ENCODE measurements at regions not wholly inside any gene's neighbourhood (a gene's known extent, or its start where the extent isn't known, plus 50 kb on each side); places are given as distances from the start of the nearest gene placed in this dataset.

- no peak overlapping the region for H3K27ac Mint-ChIP-seq
Measured at GRCh38 chr13:80946008-80946802, 605.3 kb upstream of the SPRY2 start.

GRCh38 chr13:80945328-80945727 lies 604.4 kb upstream of the SPRY2 start:
- Histone ChIP-seq H3K27me3 (ENCODE audit: control insufficient read depth in 2 of 2, insufficient read depth in 2 of 2, low read length in 2 of 2) (no peaks in the 10 kb centered on the region), H3K9ac (ENCODE audit: insufficient read depth, low read length, poor library complexity, severe bottlenecking) (no peak overlapping the region), H3K36me3 (replicated peaks in 1 of 2; ENCODE audit: control insufficient read depth in 1 of 2, insufficient read depth in 2 of 2, low read length in 2 of 2) (no peaks in the 10 kb centered on the region), H3K27ac (ENCODE audit: low read depth in 1 of 2, low read length in 2 of 2) (no peak overlapping the region), H2AFZ (ENCODE audit: insufficient read depth, low read depth, low read length, poor library complexity, severe bottlenecking) (no peak overlapping the region), H3K79me2 (ENCODE audit: insufficient read depth, low read length) (no peaks in the 10 kb centered on the region), H4K20me1 (ENCODE audit: insufficient read depth, low read length) (no peaks in the 10 kb centered on the region), H3K4me2 (replicated peaks; ENCODE audit: extremely low read depth, low read length, poor library complexity, severe bottlenecking) (no peak overlapping the region), H3K4me1 (ENCODE audit: control insufficient read depth in 1 of 2, insufficient read depth in 2 of 2, low read length in 2 of 2) (no peaks in the 10 kb centered on the region), H3K9me3 (replicated peaks in 1 of 2; ENCODE audit: control insufficient read depth in 1 of 2, insufficient read depth in 1 of 2, low read length in 2 of 2) (no peaks in the 10 kb centered on the region), H3K4me3 (replicated peaks in 1 of 3; ENCODE audit: low read depth in 2 of 3, low read length in 3 of 3) (no peak overlapping the region)
- Mint-ChIP-seq H3K4me1 (no peaks in the 10 kb centered on the region), H3K27me3 (ENCODE audit: low read depth in 3 of 3) (peaks cover 0 to 2% (median 0%) of the 10 kb centered on the region in 3 donors), H3K27ac (no peak overlapping the region), H3K36me3 (no peaks in the 10 kb centered on the region), H3K9me3 (peaks cover 0 to 3% (median 0%) of the 10 kb centered on the region in 7 donors), H3K4me3 (no peak overlapping the region)
- DNase-seq, result no peak
- no peak for TF ChIP-seq CTCF (IDR thresholded peaks at IDR 0.05)
- WGBS (ENCODE audit: insufficient coverage), result 95% methylated on average over 3 of the region's 3 CpGs
- intact Hi-C loops (cut with micrococcal nuclease), result no loop called here

More at GRCh38 chr13:80946008-80946802, 605.3 kb upstream of the SPRY2 start:
- no peaks in the 10 kb centered on the region for H4K20me1 ChIP-seq (ENCODE audit: insufficient read depth, low read length)
- H3K4me3 Mint-ChIP-seq, result no peak overlapping the region
- no peak overlapping the region for H3K9ac ChIP-seq (ENCODE audit: insufficient read depth, low read length, poor library complexity, severe bottlenecking)
- no peak overlapping the region for H2AFZ ChIP-seq (ENCODE audit: insufficient read depth, low read depth, low read length, poor library complexity, severe bottlenecking)
- no peaks in the 10 kb centered on the region for H3K79me2 ChIP-seq (ENCODE audit: insufficient read depth, low read length)
- H3K27me3 ChIP-seq (ENCODE audit: control insufficient read depth in 2 of 2, insufficient read depth in 2 of 2, low read length in 2 of 2), result no peaks in the 10 kb centered on the region
- H3K27ac ChIP-seq (ENCODE audit: low read depth in 1 of 2, low read length in 2 of 2), result no peak overlapping the region
- peaks cover 0 to 2% (median 0%) of the 10 kb centered on the region in 3 donors for H3K27me3 Mint-ChIP-seq (ENCODE audit: low read depth in 3 of 3)
- TF ChIP-seq CTCF (IDR thresholded peaks at IDR 0.05), result no peak
- peaks cover 0 to 3% (median 0%) of the 10 kb centered on the region in 7 donors for H3K9me3 Mint-ChIP-seq
- no peak for DNase-seq
- H3K9me3 ChIP-seq (replicated peaks in 1 of 2; ENCODE audit: control insufficient read depth in 1 of 2, insufficient read depth in 1 of 2, low read length in 2 of 2), result no peaks in the 10 kb centered on the region
- H3K4me1 ChIP-seq (ENCODE audit: control insufficient read depth in 1 of 2, insufficient read depth in 2 of 2, low read length in 2 of 2), result no peaks in the 10 kb centered on the region
- WGBS (ENCODE audit: insufficient coverage), result no CpG with 5 or more reads among the region's 4 CpGs
- H3K4me2 ChIP-seq (replicated peaks; ENCODE audit: extremely low read depth, low read length, poor library complexity, severe bottlenecking), result no peak overlapping the region
- H3K36me3 Mint-ChIP-seq, result no peaks in the 10 kb centered on the region
- H3K36me3 ChIP-seq (replicated peaks in 1 of 2; ENCODE audit: control insufficient read depth in 1 of 2, insufficient read depth in 2 of 2, low read length in 2 of 2), result no peaks in the 10 kb centered on the region
- intact Hi-C loops (cut with micrococcal nuclease), result no loop called here
- no peaks in the 10 kb centered on the region for H3K4me1 Mint-ChIP-seq
- H3K4me3 ChIP-seq (replicated peaks in 1 of 3; ENCODE audit: low read depth in 2 of 3, low read length in 3 of 3), result no peak overlapping the region

All from CD14-positive monocyte (primary cell).